Neural progenitor cell (in vitro differentiated cells): ENCODE measurements at regions not wholly inside any gene's neighbourhood (a gene's known extent, or its start where the extent isn't known, plus 50 kb on each side); places are given as distances from the start of the nearest gene placed in this dataset.
A peak's percentile ranks its signal among the peaks of the same experiment; 100 is the strongest.

Experiments used
- DNase-seq: peaks from one replicate; pipeline ENCODE4 v3.0.0-alpha.2; 2016; ENCODE audit warnings: low spot score
- H2AFZ ChIP-seq: fragments of 200-600 bp; sonication (generic); replicated peaks from 2 replicates; pipeline ENCODE4 v1.6.1; 2016; ENCODE audit warnings: antibody characterized with exemption
- H3F3A ChIP-seq: fragments of 200-600 bp; sonication (generic); 2 replicates; pipeline ENCODE4 v1.6.1; 2016; ENCODE audit warnings: antibody characterized with exemption, low read depth
- H3K27ac ChIP-seq: fragments of 200-600 bp; sonication (generic); 2 replicates; pipeline ENCODE4 v1.5.1; 2016; ENCODE audit warnings: mild to moderate bottlenecking
- H3K27me3 ChIP-seq: fragments of 200-600 bp; sonication (generic); 2 replicates; pipeline ENCODE4 v1.6.1; 2016; ENCODE audit warnings: mild to moderate bottlenecking, moderate library complexity
- H3K36me3 ChIP-seq: fragments of 200-600 bp; sonication (generic); 2 replicates; pipeline ENCODE4 v1.5.1; 2016
- H3K4me1 ChIP-seq: fragments of 200-600 bp; sonication (generic); 2 replicates; pipeline ENCODE4 v1.6.1; 2016; ENCODE audit warnings: mixed run types
- H3K4me2 ChIP-seq: fragments of 200-600 bp; sonication (generic); 2 replicates; pipeline ENCODE4 v1.6.1; 2016
- H3K4me3 ChIP-seq: fragments of 200-600 bp; sonication (generic); 2 replicates; pipeline ENCODE4 v1.5.1; 2016
- H3K79me2 ChIP-seq: fragments of 200-600 bp; sonication (generic); 2 replicates; pipeline ENCODE4 v1.6.1; 2016; ENCODE audit warnings: low read depth
- H3K9ac ChIP-seq: fragments of 200-600 bp; sonication (generic); 2 replicates; pipeline ENCODE4 v1.6.1; 2016
- H3K9me3 ChIP-seq: fragments of 200-600 bp; sonication (generic); 2 replicates; pipeline ENCODE4 v1.5.1; 2016; ENCODE audit warnings: low read depth
- H4K20me1 ChIP-seq: fragments of 200-600 bp; sonication (generic); 2 replicates; pipeline ENCODE4 v1.6.1; 2016; ENCODE audit warnings: low read depth
- H3K27ac Mint-ChIP-seq: 3 replicates; pipeline ENCODE4 v1.8.0; 2021; ENCODE audit warnings: mixed read lengths
- H3K27me3 Mint-ChIP-seq: 2 replicates; pipeline ENCODE4 v1.8.0; 2022; ENCODE audit warnings: low read depth, mild to moderate bottlenecking, inconsistent platforms, moderate library complexity, mixed read lengths; ENCODE audit not compliant: insufficient read depth
- H3K36me3 Mint-ChIP-seq: 3 replicates; pipeline ENCODE4 v1.8.0; 2021; ENCODE audit warnings: mixed read lengths
- H3K4me1 Mint-ChIP-seq: 3 replicates; pipeline ENCODE4 v1.8.0; 2021; ENCODE audit warnings: mixed read lengths
- H3K4me3 Mint-ChIP-seq: 3 replicates; pipeline ENCODE4 v1.8.0; 2021; ENCODE audit warnings: mild to moderate bottlenecking, moderate library complexity, mixed read lengths
- H3K9me3 Mint-ChIP-seq: 3 replicates; pipeline ENCODE4 v1.8.0; 2020; ENCODE audit warnings: mixed read lengths
- CTCF ChIP-seq: fragments of 200-600 bp; sonication (generic); IDR thresholded peaks from 2 replicates; pipeline ENCODE4 v1.5.1; 2017; ENCODE audit warnings: antibody characterized with exemption, mild to moderate bottlenecking
- EZH2 ChIP-seq: fragments of 200-600 bp; sonication (generic); IDR thresholded peaks from 2 replicates; pipeline ENCODE4 v1.6.1; 2017; ENCODE audit warnings: antibody characterized with exemption, mild to moderate bottlenecking, moderate library complexity
- EZH2phosphoT487 ChIP-seq: fragments of 200-600 bp; sonication (generic); IDR thresholded peaks from 2 replicates; pipeline ENCODE4 v1.6.1; 2017; ENCODE audit warnings: antibody characterized with exemption

DNA sequence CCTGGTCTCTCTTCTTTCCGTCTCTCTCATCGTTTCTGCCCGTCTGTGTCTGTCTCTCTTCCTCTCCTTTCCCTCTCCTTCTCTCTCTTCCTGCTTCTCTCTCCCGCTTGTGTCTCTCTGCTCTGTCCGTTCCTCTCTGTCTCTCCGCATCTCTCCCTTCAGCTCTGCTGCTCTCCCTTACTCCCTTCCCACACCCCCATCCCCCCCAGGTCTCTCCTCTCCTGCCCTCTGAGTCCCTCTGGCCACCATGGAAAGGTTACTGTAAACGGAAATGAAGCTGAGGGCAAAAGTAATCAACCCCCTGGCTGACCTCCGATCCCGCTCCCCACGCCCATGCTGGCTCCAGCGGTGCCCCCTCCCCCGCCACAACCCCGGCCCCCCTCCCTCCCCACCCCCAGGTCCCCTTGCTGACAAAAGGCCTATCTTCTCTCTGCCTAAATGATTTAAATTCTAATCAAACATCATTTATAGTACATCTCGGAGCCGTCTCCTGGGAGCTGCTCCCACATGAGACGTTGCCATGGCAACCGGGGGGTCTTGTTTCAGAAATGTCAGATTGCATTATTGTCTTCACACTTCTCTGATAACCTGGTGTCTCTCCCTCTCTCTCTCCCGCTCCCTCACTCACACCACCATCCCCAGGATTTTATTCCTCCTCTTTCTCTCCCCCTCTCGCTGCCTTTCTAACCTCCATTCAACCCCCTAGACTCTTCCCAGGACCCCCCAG, 203.8 kb downstream of the RBM19 start:
- TF ChIP-seq CTCF: no peak
- no peak for TF ChIP-seq EZH2
- TF ChIP-seq EZH2phosphoT487: no peak
- H2AFZ ChIP-seq: no peak overlapping the region
- H3K4me1 Mint-ChIP-seq: peaks cover 66% of the 10 kb centered on the region

GRCh38 chr12:113759135-113759534, 207.0 kb downstream of the RBM19 start:
- H3K9me3 Mint-ChIP-seq: peaks cover 2% of the 10 kb centered on the region
- no peak overlapping the region for H2AFZ ChIP-seq
- H3K27me3 ChIP-seq: no peaks in the 10 kb centered on the region
- no peak overlapping the region for H3K27ac ChIP-seq
- no peak overlapping the region for H3K27ac Mint-ChIP-seq
- H3K36me3 ChIP-seq: no peaks in the 10 kb centered on the region
- H4K20me1 ChIP-seq: no peaks in the 10 kb centered on the region
- no peak overlapping the region for H3K4me2 ChIP-seq
- no peaks in the 10 kb centered on the region for H3K79me2 ChIP-seq
- TF ChIP-seq EZH2phosphoT487 (no peak), EZH2 (no peak), CTCF (no peak)
- H3K27me3 Mint-ChIP-seq: peaks cover 19% of the 10 kb centered on the region
- H3K4me1 Mint-ChIP-seq: peaks cover 38% of the 10 kb centered on the region
- peaks cover 19% of the 10 kb centered on the region for H3K4me1 ChIP-seq
- no peak overlapping the region for H3K9ac ChIP-seq
- no peak overlapping the region for H3K4me3 Mint-ChIP-seq
- H3F3A ChIP-seq: peaks cover 9% of the 10 kb centered on the region
- DNase-seq: no peak
- no peak overlapping the region for H3K4me3 ChIP-seq
- peaks cover 1% of the 10 kb centered on the region for H3K36me3 Mint-ChIP-seq
- no peaks in the 10 kb centered on the region for H3K9me3 ChIP-seq

More for the DNA sequence above, 203.8 kb downstream of the RBM19 start:
- peak overlapping the region; percentile 42 for H3K4me2 ChIP-seq
- H3K27me3 Mint-ChIP-seq: peaks cover 37% of the 10 kb centered on the region
- H3K4me3 Mint-ChIP-seq: peak overlapping the region; percentile 66
- H3K36me3 ChIP-seq: no peaks in the 10 kb centered on the region
- H3K36me3 Mint-ChIP-seq: peaks cover 1% of the 10 kb centered on the region
- H3K4me1 ChIP-seq: peaks cover 24% of the 10 kb centered on the region
- no peak overlapping the region for H3K4me3 ChIP-seq
- H3F3A ChIP-seq: peaks cover 29% of the 10 kb centered on the region
- no peaks in the 10 kb centered on the region for H3K27me3 ChIP-seq
- peaks cover 2% of the 10 kb centered on the region for H3K9me3 Mint-ChIP-seq
- DNase-seq: peak; percentile 90
- H3K9ac ChIP-seq: no peak overlapping the region
- no peaks in the 10 kb centered on the region for H4K20me1 ChIP-seq
- H3K79me2 ChIP-seq: no peaks in the 10 kb centered on the region
- no peak overlapping the region for H3K27ac ChIP-seq
- H3K27ac Mint-ChIP-seq: peak overlapping the region; percentile 61
- no peaks in the 10 kb centered on the region for H3K9me3 ChIP-seq

DNA sequence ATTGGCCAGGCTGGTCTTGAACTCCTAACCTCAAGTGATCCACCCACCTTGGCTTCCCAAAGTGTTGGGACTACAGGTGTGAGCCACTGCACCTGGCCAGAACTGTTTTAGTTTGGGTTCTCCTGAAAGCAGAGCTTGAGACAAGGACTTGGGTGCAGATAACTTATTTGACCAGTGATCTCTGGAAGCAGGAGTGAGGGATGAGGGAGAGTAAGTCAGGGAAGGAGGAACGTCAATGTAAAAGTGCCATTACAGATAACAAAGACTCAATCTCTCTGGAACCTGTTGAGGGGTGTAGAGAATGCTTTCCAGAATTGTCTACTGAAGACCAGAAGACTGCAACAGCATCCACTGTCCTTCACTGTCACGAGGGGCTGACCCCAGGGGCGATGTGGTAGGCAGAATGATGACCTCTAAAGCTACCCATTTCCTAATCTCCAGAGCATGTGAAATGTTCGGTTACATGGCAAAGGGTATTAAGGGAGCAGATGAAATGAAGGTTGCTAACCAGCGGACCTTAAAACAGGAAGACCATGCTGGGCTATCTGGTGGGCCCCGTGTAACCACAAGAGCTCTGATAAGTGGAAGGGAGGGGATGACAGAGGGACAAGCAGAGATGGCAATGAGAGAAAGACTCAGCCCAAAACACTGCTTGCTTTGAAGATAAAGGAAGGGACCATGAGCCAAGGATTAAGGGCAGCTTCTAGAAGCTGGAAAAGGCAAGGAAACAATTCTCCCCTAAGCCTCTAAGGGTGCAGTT, 207.8 kb downstream of the RBM19 start:
- Mint-ChIP-seq H3K9me3 (peaks cover 2% of the 10 kb centered on the region), H3K4me3 (peak overlapping the region; percentile 30), H3K36me3 (peaks cover 1% of the 10 kb centered on the region), H3K27ac (peak overlapping the region; percentile 2), H3K27me3 (peaks cover 14% of the 10 kb centered on the region), H3K4me1 (peaks cover 34% of the 10 kb centered on the region)
- TF ChIP-seq EZH2: no peak
- no peak for TF ChIP-seq EZH2phosphoT487
- TF ChIP-seq CTCF: no peak
- H3K4me1 ChIP-seq: peaks cover 19% of the 10 kb centered on the region
- no peaks in the 10 kb centered on the region for H4K20me1 ChIP-seq
- H3K4me3 ChIP-seq: no peak overlapping the region
- H3K36me3 ChIP-seq: no peaks in the 10 kb centered on the region
- H3K9me3 ChIP-seq: no peaks in the 10 kb centered on the region
- no peaks in the 10 kb centered on the region for H3K27me3 ChIP-seq
- H3F3A ChIP-seq: peaks cover 9% of the 10 kb centered on the region
- DNase-seq: no peak
- H2AFZ ChIP-seq: no peak overlapping the region
- H3K79me2 ChIP-seq: no peaks in the 10 kb centered on the region
- H3K27ac ChIP-seq: no peak overlapping the region
- no peak overlapping the region for H3K9ac ChIP-seq
- H3K4me2 ChIP-seq: no peak overlapping the region
